Thyroid gland (tissue), 4 donors: ENCODE measurements at regions not wholly inside any gene's neighbourhood (a gene's known extent, or its start where the extent isn't known, plus 50 kb on each side); places are given as distances from the start of the nearest gene placed in this dataset.

Experiments
- DNase-seq, 2 donors: peaks; one replicate each; pipeline ENCODE4 v3.0.0-alpha.2; 2019
- H3K27ac ChIP-seq, 3 donors: fragments of 200-600 bp; sonication (generic); 1 replicate in 2 of 3; 2 replicates in 1 of 3; pipeline ENCODE4 v1.5.1; 2016 to 2019; ENCODE audit warnings: mild to moderate bottlenecking in 1 of 3, moderate library complexity in 1 of 3
- H3K27me3 ChIP-seq: fragments of 200-600 bp; sonication (generic); one replicate; pipeline ENCODE4 v1.5.1; 2019
- H3K36me3 ChIP-seq, 2 donors: fragments of 200-600 bp; sonication (generic); one replicate each; pipeline ENCODE4 v1.5.1; 2016 to 2019
- H3K4me1 ChIP-seq, 2 donors: fragments of 200-600 bp; sonication (generic); one replicate each; pipeline ENCODE4 v1.5.1; 2017 to 2019
- H3K4me3 ChIP-seq, 3 donors: fragments of 200-600 bp; sonication (generic); replicated peaks in 1 of 3; 1 replicate in 2 of 3; 2 replicates in 1 of 3; pipeline ENCODE4 v1.5.1; 2016; ENCODE audit warnings: mild to moderate bottlenecking in 1 of 3
- H3K9me3 ChIP-seq: fragments of 200-600 bp; sonication (generic); one replicate; pipeline ENCODE4 v1.5.1; 2017
- CTCF ChIP-seq, 6 experiments: fragments of 200-600 bp in 3 of 6; fragments of 450-650 bp in 3 of 6; sonication (generic) in 3 of 6; IDR thresholded peaks; one replicate each; pipeline ENCODE4 v1.5.1; 2016 to 2019; ENCODE audit warnings: antibody characterized with exemption in 6 of 6, mild to moderate bottlenecking in 2 of 6, inconsistent platforms in 1 of 6, moderate library complexity in 1 of 6
- POLR2A ChIP-seq, 2 donors: fragments of 450-650 bp; IDR thresholded peaks; one replicate each; pipeline ENCODE4 v1.6.1; 2017; ENCODE audit warnings: antibody characterized with exemption in 2 of 2, mild to moderate bottlenecking in 2 of 2, moderate library complexity in 1 of 2
- WGBS, 2 donors: methylation state at CpG; one replicate each; pipeline ENCODE4 v1.1.5; 2017; 5-methylcytosine and 5-hydroxymethylcytosine counted together
- intact Hi-C: fragments of 100-400 bp; cut with DNase I; formaldehyde crosslinking; loops from one replicate; pipeline ENCODE4 v1.15.1; 2023

GRCh38 chr7:131955679-131956078 is 399.3 kb upstream of the PODXL start:
- TF ChIP-seq POLR2A (IDR thresholded peaks at IDR 0.05): no peak
- TF ChIP-seq CTCF (IDR thresholded peaks at IDR 0.05): no peak
- no peak overlapping the region for H3K4me3 ChIP-seq
- intact Hi-C loops: no loop called here

GRCh38 chr7:131953184-131953583 is 396.8 kb upstream of the PODXL start:
- DNase-seq: no peak
- Histone ChIP-seq H3K27me3 (no peaks in the 10 kb centered on the region), H3K27ac (no peak overlapping the region), H3K9me3 (no peaks in the 10 kb centered on the region), H3K4me1 (no peaks in the 10 kb centered on the region), H3K36me3 (no peaks in the 10 kb centered on the region), H3K4me3 (no peak overlapping the region)
- 79 to 86% methylated on average over 3 of the region's 3 CpGs for WGBS, 2 donors
- TF ChIP-seq CTCF (IDR thresholded peaks at IDR 0.05) (no peak), POLR2A (IDR thresholded peaks at IDR 0.05) (no peak)
- intact Hi-C loops: no loop called here

More at GRCh38 chr7:131955679-131956078, 399.3 kb upstream of the PODXL start:
- H3K4me1 ChIP-seq: no peaks in the 10 kb centered on the region
- no peak overlapping the region for H3K27ac ChIP-seq
- no peaks in the 10 kb centered on the region for H3K27me3 ChIP-seq
- no peaks in the 10 kb centered on the region for H3K36me3 ChIP-seq
- no peaks in the 10 kb centered on the region for H3K9me3 ChIP-seq
- 62 to 78% methylated on average over 2 of the region's 2 CpGs for WGBS, 2 donors
- no peak for DNase-seq

GRCh38 chr7:131952365-131952764 is 395.9 kb upstream of the PODXL start:
- H3K4me1 ChIP-seq: no peaks in the 10 kb centered on the region
- no peak overlapping the region for H3K4me3 ChIP-seq
- 86 to 91% methylated on average over 8 of the region's 8 CpGs for WGBS, 2 donors
- TF ChIP-seq POLR2A (IDR thresholded peaks at IDR 0.05): no peak
- TF ChIP-seq CTCF (IDR thresholded peaks at IDR 0.05): no peak
- intact Hi-C loops: no loop called here
- H3K36me3 ChIP-seq: no peaks in the 10 kb centered on the region
- H3K9me3 ChIP-seq: no peaks in the 10 kb centered on the region
- H3K27ac ChIP-seq: no peak overlapping the region
- DNase-seq: no peak
- H3K27me3 ChIP-seq: no peaks in the 10 kb centered on the region

- no peaks in the 10 kb centered on the region for H3K36me3 ChIP-seq
- no peak overlapping the region for H3K4me3 ChIP-seq
- no peaks in the 10 kb centered on the region for H3K27me3 ChIP-seq
- 33 to 44% methylated on average over 1 of the region's 1 CpG for WGBS, 2 donors
- H3K4me1 ChIP-seq: no peaks in the 10 kb centered on the region
- no peak for TF ChIP-seq POLR2A (IDR thresholded peaks at IDR 0.05)
- TF ChIP-seq CTCF (IDR thresholded peaks at IDR 0.05): no peak
- intact Hi-C loops: no loop called here
- H3K27ac ChIP-seq: no peak overlapping the region
- no peak for DNase-seq
- H3K9me3 ChIP-seq: no peaks in the 10 kb centered on the region
Observed at GRCh38 chr7:131950758-131951157, 394.3 kb upstream of the PODXL start.

GRCh38 chr7:131949659-131950058 is 393.2 kb upstream of the PODXL start:
- peaks cover 4 to 7% of the 10 kb centered on the region in 2 donors for H3K4me1 ChIP-seq
- DNase-seq: no peak
- no peak overlapping the region for H3K4me3 ChIP-seq
- no peak for TF ChIP-seq POLR2A (IDR thresholded peaks at IDR 0.05)
- TF ChIP-seq CTCF (IDR thresholded peaks at IDR 0.05): no peak
- no peaks in the 10 kb centered on the region for H3K36me3 ChIP-seq
- WGBS, 2 donors: 71 to 80% methylated on average over 7 of the region's 7 CpGs
- intact Hi-C loops: loop anchor here (10.0 kb wide), 1 partner anchor 625 kb away; the partner anchor contains the start of gene PLXNA4
- no peaks in the 10 kb centered on the region for H3K9me3 ChIP-seq
- H3K27me3 ChIP-seq: no peaks in the 10 kb centered on the region
- H3K27ac ChIP-seq: no peak overlapping the region
